HG03159 (cell line): ENCODE measurements at regions not wholly inside any gene's neighbourhood (a gene's known extent, or its start where the extent isn't known, plus 50 kb on each side); places are given as distances from the start of the nearest gene placed in this dataset.

Experiments used
- ATAC-seq: cut with Tn5 transposase; IDR thresholded peaks from one replicate; pipeline ENCODE4 v1.9.1; 2021; ENCODE audit warnings: mild to moderate bottlenecking, moderate library complexity; ENCODE audit not compliant: unreplicated experiment

DNA sequence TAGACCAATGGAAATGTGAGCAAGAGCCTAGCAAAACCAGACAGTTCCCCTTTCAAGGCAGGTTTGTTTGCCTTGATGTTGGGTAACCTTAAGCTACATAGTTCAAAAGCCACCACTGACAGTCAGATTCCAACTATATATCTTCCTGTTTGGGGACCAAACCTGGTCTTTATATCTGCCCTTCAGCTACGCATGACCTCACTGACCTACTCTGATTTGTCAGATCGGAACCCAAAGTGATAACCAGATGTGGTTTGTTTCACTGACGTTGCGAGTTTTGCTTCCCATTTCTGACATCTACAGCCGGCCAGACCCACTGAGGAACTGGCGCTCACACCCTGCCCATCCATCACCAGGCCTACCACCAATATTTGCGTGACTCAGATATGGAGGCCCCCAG lies 361.1 kb upstream of the CHRM3 start:
- ATAC-seq, result no peak

DNA sequence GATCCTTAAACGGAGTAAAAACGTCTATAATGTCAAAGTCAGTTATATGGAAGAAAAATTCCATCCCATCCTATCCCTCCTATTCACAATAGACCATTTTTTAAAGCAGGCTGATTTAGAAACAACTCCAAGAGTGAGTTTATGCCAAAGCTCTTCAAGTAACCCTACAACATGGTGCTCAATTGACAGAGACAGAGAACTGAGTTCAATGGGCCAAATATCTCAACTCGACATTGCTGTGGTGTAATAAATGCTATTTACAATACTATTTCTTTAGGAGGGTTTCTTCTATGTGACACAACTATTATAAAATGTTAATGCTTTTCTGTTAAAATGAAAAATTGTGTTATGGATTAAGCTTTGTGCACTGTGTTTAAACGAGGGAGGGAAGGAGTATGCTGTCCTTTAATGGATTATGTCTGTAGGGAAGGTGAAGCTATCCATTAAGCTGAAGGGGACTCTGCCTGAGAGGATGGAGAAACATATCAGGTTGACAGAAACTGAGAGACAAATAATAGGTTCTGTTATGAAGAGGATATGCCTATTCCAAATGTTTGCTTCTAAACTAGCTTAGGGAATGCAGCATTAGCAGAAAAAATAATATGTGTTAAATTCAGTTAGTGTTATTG lies 362.5 kb upstream of the CHRM3 start:
- ATAC-seq, result no peak

DNA sequence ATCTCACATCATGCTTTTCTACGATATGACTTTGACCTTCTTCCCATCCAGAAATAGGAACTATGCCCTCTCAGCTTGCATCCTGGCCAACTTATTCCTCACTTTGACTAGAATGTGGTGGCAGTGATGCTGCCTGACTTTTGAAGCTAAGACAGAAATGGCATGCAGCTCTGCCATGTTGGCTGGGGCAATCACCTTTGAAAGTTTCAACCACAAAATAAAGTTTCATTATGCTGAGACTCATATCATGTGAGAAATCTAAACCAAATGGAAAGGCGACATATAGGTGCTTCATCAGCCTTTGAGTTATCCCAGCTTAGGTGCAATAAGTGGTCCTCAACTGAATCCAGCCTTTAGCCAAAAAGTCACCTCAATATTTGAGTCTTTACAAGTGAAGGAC lies 370.0 kb upstream of the CHRM3 start:
- ATAC-seq, result no peak

DNA sequence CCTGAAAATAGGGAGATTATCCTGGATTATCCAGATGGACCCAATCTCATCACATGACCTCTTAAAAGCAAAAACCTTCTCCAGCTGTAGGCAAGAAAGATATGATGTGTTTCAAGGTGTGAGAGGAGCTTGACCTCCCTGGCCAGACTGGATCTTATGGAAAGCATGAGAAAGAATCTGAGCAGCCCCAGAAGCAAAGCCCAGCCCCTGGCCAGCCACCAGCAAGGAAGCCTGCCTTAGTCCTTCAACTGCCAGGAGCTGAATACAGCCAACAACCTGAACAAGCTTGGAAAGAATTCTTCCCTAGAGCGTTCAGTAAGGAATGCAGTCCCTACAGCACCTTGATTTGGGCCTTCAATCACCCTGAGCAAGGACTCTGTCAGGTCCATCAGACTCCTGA lies 375.0 kb upstream of the CHRM3 start:
- ATAC-seq, result no peak

DNA sequence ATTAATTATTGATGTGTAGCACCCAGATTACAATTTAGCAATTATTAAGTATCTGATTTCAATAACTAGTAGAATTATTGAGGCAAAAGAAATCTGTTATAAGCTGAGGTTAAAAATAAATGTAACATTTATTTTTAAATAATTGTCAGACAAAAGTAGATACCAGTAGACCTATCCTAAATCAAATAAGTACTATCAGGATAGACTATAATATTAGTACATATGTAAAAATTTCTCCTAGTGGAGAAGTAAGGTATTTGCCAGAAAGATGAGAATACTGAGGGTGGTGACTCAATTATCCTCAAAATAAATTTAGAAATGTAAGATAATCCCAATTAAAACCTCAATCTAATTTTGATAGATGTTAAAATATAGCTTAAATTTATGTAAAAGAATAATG lies 377.8 kb upstream of the CHRM3 start:
- ATAC-seq, result no peak

DNA sequence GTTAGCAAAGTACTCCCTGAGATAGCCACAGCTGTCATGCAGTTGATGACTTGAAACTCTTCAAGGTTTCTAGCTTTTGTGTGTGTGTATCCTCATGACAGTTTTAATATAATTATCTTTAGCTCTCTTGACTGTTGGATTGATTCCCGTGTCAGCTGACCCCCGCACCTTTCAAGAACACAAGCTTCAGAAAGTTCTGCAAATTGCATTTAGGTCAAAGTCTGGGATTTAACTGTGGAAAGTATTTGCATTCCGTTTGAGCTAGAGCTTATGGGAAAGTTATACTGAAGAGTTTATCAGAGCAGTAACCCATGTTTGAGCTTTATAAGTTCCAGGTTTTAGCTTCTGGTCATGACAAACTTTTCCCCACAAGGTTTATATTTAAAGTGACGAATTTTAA lies 380.1 kb upstream of the CHRM3 start:
- no peak for ATAC-seq

DNA sequence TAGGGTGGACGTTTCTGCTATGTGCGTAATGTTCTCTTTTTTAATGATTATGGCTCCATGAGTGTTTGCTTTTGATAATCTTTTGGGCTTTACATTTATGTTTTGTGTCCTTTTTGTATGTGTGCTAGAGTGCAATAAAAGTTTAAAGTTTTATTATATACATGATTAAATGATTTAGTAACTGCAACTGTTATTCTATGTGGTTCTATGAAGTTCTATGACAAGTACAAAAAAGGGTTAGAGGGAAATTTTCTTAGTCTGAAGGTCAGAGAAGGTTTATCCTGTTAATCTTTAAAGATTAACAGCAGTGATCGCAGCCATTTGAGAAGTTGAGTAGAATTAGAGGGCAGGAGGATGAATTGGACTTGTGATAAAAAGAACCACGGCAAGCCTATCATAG lies 386.4 kb upstream of the CHRM3 start:
- no peak for ATAC-seq

DNA sequence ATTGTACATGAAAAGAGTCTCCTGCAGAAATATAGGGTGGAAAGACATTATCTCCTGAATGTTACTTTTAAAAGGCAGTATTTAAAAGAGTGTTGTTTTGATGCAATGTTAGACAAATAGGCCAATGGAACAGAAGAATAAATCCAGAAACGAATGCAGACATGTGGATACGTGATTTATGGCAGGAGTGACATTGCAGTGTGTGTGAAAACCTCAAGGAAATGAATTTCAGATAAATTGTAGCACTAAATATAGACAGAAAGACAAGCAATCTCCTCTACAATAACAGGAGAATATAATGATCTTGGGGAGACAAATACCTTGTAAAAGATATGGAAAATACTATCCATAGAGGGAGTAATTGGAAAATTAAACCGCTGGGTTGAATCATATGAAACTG lies 387.8 kb upstream of the CHRM3 start:
- ATAC-seq, result no peak

DNA sequence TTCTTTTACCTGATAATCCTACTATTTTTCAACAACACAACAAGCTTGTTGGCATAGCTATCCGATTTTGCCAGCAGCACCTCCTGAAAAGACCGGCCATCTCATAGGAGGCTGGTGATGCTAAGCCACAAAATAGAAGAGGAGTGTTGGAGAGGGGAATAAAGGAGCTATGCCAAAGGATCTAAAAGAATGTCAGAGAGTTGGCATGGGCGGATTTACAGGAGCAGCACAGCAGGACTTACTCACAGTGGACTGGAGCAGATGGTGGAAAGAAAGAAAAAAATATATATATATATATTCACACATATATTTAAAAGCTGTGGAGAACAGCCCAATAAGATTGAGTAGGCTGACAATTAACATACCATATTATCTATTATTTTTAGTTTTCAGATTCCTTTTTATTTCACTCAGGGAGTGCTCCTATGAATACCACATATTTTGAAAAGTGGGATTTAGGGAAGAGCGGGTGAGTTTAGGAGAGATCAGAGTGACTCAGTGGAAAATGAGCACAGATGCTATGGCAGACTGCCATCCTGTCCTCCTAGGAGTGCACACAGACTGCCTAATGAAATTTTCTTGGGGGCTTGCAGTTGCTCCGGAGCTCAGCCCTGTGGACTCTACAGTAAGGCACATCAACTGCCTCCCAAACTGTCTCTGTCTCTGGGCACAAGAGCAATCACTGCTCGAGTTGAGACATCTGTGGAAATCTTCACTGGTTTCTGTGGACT lies 394.4 kb upstream of the CHRM3 start:
- ATAC-seq, result no peak

DNA sequence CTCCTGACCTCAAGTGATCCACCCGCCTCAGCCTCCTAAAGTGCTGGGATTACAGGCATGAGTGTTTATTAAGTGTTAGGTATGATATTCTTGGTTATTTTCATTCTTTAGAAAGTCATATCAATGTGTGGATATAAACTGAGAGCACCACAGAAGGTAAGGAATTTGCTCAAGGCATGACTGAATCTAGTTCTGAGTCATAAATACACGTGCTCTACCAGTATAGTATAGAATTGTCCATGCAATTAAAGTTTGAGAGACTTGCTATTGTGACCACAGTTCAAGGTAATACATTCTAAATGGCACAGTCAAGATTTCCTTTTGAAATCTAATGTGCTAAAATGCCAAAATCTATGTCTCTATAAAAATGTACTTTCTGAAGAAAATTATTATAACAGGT lies 401.1 kb upstream of the CHRM3 start:
- ATAC-seq, result no peak

DNA sequence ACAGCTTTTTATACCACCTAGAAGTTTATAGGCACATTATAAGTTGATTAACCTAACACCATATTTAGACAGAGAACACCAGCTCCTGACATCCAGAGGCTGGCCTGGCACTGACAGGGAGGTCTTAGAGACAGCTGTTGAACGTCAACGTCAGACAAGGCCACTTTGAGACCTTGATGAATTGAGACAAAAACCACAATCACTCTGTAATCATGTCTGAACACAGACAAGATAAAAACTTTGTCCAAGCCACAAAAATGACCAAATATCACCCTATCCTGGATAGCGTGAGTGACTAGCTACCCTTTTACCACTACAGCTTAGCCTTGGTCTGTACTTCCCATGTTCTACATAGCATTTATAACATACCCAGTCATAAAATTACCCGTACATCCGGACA lies 403.6 kb upstream of the CHRM3 start:
- no peak for ATAC-seq

DNA sequence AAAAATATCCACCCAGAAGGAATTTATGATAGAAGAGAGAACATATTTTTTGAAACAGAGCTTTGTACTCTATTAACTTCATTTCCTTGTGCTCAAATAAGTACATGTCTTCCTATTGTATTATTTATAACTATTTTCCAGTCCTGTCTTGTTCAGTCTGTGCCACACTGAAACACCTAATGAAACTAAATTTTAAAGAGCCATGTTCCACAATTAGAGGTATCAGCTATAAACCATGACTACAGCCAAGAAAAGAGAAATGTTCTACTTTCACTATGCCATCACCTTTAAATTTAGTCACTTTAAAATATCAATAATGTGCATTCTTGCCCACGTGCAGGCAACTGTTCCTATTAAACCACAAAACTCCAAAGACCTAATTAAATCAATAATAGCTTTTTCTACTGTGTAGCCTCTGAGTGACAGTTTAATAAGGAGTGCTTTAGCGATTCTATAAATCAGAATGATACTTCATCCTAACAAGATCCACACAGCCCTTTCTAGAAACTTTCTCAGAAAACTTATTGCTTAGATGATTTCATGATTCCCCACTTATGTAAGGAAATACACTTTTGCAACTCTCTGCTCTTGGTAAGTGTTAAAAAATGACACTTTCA lies 404.9 kb upstream of the CHRM3 start:
- ATAC-seq, result no peak

DNA sequence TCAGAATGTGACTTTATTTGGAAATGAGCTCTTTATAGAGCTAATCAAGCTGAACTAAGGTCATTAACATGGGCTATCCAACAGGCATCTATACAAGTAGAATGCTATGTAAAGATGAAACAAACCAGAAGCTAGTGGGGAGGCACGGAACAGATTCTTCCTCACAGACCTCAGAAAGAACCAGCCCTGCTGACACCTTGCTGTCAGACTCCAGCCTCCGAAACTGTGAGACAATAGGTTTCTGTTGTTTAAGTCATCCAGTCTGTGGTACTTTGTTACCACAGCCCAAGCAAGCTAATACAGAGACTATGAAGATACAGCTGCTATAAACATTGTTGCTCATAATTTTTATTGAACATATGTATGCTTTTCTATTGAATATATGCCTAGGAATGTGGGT lies 406.3 kb upstream of the CHRM3 start:
- no peak for ATAC-seq

DNA sequence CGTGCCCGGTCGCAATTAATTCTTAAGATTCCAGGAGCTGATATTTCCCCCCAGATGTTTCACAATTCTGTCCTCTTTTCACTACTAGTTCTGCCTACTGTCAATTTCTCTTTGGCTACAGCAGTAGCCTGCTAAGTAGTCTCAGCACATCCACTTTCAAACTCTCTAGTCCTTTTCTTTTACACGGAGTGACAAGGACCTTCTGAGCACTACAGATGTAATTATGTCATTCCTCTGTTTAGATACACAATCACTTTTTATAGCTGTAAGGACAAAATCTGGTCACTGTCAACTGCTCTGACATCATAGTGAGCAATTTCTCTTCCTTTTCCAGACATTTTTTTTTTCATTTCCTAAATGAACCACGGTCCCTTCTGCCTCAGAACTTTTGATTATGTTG lies 421.7 kb upstream of the CHRM3 start:
- ATAC-seq, result no peak

DNA sequence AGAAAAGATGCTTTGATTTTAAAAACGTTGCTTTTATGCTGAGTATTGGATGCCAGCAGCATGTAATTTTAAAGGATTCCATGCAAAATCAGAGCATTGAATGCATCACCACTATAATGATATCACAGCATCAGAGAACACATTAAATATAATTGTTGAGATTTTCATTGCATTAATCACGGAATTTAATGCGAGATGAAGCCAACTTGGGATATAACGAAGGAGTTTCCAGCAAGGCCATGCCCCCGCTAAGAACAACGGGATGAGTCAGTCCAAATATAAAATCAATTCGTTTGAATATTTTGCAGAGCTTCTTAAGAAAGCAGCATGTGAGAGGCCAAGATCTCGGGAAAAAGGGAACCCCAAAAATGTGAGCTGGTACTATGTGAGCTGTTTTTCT lies 423.4 kb upstream of the CHRM3 start:
- no peak for ATAC-seq

DNA sequence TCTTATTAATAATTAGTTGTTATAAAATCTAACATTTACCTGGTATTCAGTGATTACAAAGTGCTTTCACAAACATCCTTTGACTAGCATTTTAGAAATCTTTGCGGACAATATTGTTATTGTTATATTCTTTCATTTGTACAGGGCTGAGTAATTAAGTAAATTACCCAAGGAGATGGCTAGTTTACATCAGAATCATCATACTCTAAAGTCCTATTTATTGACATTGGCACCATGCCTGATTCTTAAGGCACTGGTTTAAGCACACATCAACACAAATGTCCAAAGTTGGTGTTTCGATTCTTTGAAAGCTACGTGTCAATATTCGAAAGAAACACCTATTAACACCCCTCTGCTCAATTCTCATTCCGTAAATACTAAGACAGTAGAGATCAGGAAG lies 424.6 kb upstream of the CHRM3 start:
- no peak for ATAC-seq

DNA sequence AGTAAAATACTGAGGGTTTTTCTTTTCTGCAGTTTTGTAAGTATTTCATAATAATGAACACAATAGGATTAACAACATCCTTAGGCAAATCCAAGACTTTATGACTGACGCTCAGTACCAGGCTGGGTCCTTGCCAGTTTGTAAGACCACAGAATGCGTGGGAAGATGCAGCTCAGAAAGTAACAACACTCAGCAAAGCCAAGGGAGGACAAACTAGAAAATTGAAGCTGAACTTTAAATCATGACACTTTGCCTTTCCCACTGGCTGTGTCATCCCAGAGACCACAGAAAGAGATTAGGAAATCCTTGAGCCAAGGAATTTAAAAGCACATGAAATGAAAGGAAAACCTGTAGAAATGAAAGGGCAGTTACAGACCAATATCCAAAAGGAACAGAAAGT lies 426.3 kb upstream of the CHRM3 start:
- no peak for ATAC-seq

DNA sequence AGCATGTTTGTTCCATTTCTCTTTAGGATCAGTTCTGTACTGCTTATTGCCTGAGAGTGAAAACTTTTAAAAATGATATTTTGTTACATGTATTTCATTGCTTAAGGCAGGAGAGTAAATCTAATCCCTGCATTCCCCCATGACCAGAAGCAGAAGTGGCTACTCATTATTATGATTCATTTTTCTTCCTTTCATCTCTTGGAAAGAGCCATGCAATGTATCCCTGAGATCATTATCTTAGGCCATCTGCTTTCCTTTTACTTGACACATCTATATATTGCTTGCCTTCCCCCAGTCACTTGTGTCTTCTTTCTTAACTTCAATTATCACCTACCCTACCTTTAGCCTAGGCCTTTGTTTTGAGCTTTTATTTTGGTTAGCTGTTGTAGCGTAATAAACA lies 430.4 kb upstream of the CHRM3 start:
- no peak for ATAC-seq

DNA sequence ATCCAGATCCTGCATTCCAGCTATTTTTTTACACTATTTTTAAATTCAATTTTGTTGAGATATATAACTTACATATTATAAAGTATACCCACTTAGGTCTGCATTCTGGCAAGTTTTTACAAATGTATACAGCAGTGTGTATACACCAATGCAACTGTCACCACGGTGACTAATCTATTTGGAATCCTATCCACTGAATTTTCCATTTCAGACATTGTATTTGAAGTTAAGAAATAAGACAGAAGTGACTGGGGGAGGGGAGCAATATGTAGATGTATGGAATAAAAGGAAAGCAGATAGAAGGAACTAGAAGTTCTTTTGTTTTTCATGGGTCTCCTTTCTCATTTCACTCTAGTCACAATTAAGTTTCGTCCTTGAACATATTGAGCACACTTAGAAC lies 431.5 kb upstream of the CHRM3 start:
- ATAC-seq, result no peak

DNA sequence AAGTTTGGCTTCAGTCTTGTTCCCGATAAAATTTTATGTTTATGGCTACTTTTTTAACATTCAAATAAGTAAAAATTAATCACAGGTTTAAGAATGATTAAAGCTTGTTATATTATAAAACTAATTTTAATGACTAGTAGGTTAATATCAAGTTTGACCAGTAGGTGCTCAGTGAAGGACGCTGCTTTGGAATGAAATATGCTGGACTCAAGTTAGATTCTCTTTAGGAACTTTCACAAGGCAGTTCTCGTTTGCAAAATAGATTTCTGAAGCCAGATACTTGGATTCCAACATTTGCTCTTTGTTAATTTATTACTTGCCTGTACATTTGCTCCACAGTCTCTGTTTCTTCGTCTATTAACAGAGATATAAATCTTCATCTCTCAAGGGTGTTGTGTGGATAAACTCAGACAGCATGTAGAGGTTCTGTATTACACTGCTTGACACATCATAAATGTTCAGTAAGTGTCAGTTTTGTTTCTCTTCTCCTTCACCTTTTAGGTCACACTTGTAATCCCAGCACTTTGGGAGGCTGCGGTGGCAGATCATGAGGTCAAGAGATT lies 432.8 kb upstream of the CHRM3 start:
- ATAC-seq, result no peak

DNA sequence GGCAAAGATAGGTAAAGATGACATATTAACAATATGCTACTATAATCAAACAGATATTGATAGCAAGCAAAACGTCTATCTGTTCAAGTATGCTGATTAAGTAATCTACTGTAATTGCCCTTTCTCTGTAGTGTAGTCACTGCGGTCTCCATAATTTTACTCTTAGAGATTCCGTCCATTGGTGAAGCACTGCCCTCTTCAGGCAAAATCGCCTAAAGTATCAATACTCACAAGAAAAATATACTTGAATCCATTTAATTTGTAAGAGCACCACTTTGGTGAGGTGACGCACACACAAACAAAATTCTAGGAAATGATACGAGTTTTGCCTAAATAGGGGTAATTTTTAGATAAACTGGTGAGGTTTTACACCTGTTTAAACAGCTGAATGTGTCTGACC lies 434.6 kb upstream of the CHRM3 start:
- ATAC-seq, result no peak

DNA sequence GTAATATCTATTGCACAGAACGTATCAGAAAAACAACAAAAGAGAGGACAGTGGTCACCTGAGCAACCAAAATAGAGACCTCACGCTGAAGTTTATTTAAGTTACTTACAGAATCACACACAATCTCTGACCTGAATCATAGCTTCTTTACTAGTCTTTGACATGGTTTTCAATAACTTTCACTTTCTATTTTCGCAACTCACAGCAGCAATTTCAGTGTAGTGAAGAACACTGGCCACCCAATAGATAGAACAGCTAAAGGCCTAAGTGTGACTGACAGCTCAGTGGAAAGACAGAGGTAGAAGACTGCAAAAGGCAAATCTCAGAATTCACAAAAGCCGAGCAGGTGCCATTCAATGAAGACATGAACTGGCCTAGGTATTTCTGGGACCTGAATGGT lies 435.6 kb upstream of the CHRM3 start:
- ATAC-seq, result no peak
